CD4-positive, alpha-beta T cell (primary cell): ENCODE measurements at regions not wholly inside any gene's neighbourhood (a gene's known extent, or its start where the extent isn't known, plus 50 kb on each side); places are given as distances from the start of the nearest gene placed in this dataset.

Experiments used
- ATAC-seq: fragments of 200-7000 bp; cut with Tn5 transposase; one replicate; pipeline ENCODE4 v1.10.0; 2022; ENCODE audit warnings: mild to moderate bottlenecking; ENCODE audit not compliant: poor library complexity
- CTCF ChIA-PET: fragments of 350-600 bp; sonication (Branson Sonifier 250); formaldehyde crosslinking; loops from one replicate; lab custom pipeline; 2021; ENCODE audit warnings: antibody characterized with exemption, inconsistent platforms; lab: Charles Lee
- POLR2A ChIA-PET: fragments of 350-600 bp; sonication (Branson Sonifier 250); formaldehyde crosslinking; loops from one replicate; lab custom pipeline; 2021; ENCODE audit warnings: antibody characterized with exemption, inconsistent platforms; lab: Charles Lee
- DNase-seq, 14 experiments: peaks; one replicate each; pipeline ENCODE4 v3.0.0-alpha.2; 2013 to 2020; ENCODE audit warnings: mixed read lengths in 2 of 14
- H3K27ac ChIP-seq, 2 donors: one replicate each; pipeline versions ENCODE4 v1.5.1 to v1.7.0; 2013; ENCODE audit warnings: low read length in 2 of 2, low read depth in 1 of 2, mild to moderate bottlenecking in 1 of 2
- H3K27me3 ChIP-seq, 2 experiments: 1 replicate in 1 of 2; 2 replicates in 1 of 2; pipeline versions ENCODE4 v1.6.1 to v1.7.0; 2013; ENCODE audit warnings: low read length in 2 of 2, control low read depth in 1 of 2, mild to moderate bottlenecking in 1 of 2, moderate library complexity in 1 of 2; ENCODE audit not compliant: insufficient read depth in 2 of 2, control insufficient read depth in 1 of 2
- H3K36me3 ChIP-seq: one replicate; pipeline ENCODE4 v1.6.1; 2013; ENCODE audit warnings: low read length, control low read depth; ENCODE audit not compliant: insufficient read depth
- H3K4me1 ChIP-seq: one replicate; pipeline ENCODE4 v1.6.1; 2013; ENCODE audit warnings: low read length, control low read depth; ENCODE audit not compliant: insufficient read depth
- H3K4me3 ChIP-seq: one replicate; pipeline ENCODE4 v1.5.1; 2013; ENCODE audit warnings: mild to moderate bottlenecking, low read length, moderate library complexity
- H3K9me3 ChIP-seq, 2 experiments: 1 replicate in 1 of 2; 2 replicates in 1 of 2; pipeline versions ENCODE4 v1.6.1 to v1.7.0; 2013; ENCODE audit warnings: low read length in 2 of 2, mild to moderate bottlenecking in 2 of 2, control low read depth in 1 of 2, moderate library complexity in 1 of 2; ENCODE audit not compliant: control insufficient read depth in 1 of 2, insufficient read depth in 1 of 2
- H3K27ac Mint-ChIP-seq: one replicate; pipeline ENCODE4 v1.8.0; 2020; ENCODE audit warnings: mixed read lengths
- H3K27me3 Mint-ChIP-seq: one replicate; pipeline ENCODE4 v1.8.0; 2021; ENCODE audit warnings: mixed read lengths
- H3K36me3 Mint-ChIP-seq: one replicate; pipeline ENCODE4 v1.8.0; 2021; ENCODE audit warnings: low read depth, mixed read lengths
- H3K4me1 Mint-ChIP-seq: one replicate; pipeline ENCODE4 v1.8.0; 2021; ENCODE audit warnings: low read depth, mixed read lengths
- H3K4me3 Mint-ChIP-seq: one replicate; pipeline ENCODE4 v1.8.0; 2020; ENCODE audit warnings: mild to moderate bottlenecking, mixed read lengths
- H3K9me3 Mint-ChIP-seq: one replicate; pipeline ENCODE4 v1.8.0; 2020; ENCODE audit warnings: mixed read lengths
- intact Hi-C, 2 experiments: fragments of 100-400 bp; cut with DNase I in 1 of 2; cut with micrococcal nuclease in 1 of 2; formaldehyde crosslinking; loops; one replicate each; pipeline versions ENCODE4 v1.15.1 to v1.9.0; 2023 to 2025; cut with DNase I, micrococcal nuclease
- TF ChIP-seq, protein P1 (sequence below): fragments of 200-600 bp; IDR thresholded peaks from one replicate; pipeline ENCODE4 v1.8.0; 2022; ENCODE audit warnings: antibody characterized with exemption, mild to moderate bottlenecking

DNA sequence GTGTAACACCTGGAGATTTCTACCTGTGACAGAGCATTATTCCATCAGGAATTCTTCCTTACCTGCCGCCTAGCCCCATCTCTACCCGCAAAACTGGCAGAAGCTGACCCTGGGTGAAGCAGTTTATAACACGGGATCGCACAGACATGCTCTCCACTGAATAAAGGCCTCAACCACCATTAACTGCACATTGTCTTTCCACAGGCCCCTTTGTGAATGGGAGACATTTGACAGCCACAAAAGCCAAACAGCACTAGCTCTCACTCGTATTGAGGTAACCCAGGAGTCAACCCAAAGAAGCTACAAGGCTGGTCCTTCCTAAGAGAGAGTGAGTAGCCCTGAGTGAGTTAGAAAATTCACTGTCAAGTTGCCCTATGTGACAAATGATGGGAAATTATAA, 135.6 kb downstream of the RCN1 start:
- ATAC-seq (no peak), DNase-seq (no peak)
- Histone ChIP-seq H3K36me3 (no peaks in the 10 kb centered on the region), H3K27me3 (no peaks in the 10 kb centered on the region), H3K9me3 (no peaks in the 10 kb centered on the region), H3K4me3 (no peak overlapping the region), H3K27ac (no peak overlapping the region), H3K4me1 (no peaks in the 10 kb centered on the region)
- ChIA-PET CTCF (no interaction called here), POLR2A (no interaction called here)
- intact Hi-C loops, result no loop called here
- no peak overlapping the region for H3K27ac Mint-ChIP-seq
- peaks cover 14% of the 10 kb centered on the region for H3K27me3 Mint-ChIP-seq
- no peak overlapping the region for H3K4me3 Mint-ChIP-seq
- no peaks in the 10 kb centered on the region for H3K9me3 Mint-ChIP-seq
- no peaks in the 10 kb centered on the region for H3K4me1 Mint-ChIP-seq
- TF ChIP-seq, protein P1, sequence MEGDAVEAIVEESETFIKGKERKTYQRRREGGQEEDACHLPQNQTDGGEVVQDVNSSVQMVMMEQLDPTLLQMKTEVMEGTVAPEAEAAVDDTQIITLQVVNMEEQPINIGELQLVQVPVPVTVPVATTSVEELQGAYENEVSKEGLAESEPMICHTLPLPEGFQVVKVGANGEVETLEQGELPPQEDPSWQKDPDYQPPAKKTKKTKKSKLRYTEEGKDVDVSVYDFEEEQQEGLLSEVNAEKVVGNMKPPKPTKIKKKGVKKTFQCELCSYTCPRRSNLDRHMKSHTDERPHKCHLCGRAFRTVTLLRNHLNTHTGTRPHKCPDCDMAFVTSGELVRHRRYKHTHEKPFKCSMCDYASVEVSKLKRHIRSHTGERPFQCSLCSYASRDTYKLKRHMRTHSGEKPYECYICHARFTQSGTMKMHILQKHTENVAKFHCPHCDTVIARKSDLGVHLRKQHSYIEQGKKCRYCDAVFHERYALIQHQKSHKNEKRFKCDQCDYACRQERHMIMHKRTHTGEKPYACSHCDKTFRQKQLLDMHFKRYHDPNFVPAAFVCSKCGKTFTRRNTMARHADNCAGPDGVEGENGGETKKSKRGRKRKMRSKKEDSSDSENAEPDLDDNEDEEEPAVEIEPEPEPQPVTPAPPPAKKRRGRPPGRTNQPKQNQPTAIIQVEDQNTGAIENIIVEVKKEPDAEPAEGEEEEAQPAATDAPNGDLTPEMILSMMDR, result no peak
- no peaks in the 10 kb centered on the region for H3K36me3 Mint-ChIP-seq

GRCh38 chr11:32229576-32230240, 138.8 kb downstream of the RCN1 start:
- Histone ChIP-seq H3K27me3 (peaks cover 0 to 6% of the 10 kb centered on the region in 2 experiments), H3K36me3 (no peaks in the 10 kb centered on the region), H3K4me1 (no peaks in the 10 kb centered on the region), H3K4me3 (no peak overlapping the region), H3K9me3 (no peaks in the 10 kb centered on the region), H3K27ac (no peak overlapping the region)
- POLR2A ChIA-PET, result no interaction called here
- Mint-ChIP-seq H3K27ac (no peak overlapping the region), H3K4me1 (no peaks in the 10 kb centered on the region), H3K27me3 (peaks cover 17% of the 10 kb centered on the region), H3K36me3 (no peaks in the 10 kb centered on the region), H3K4me3 (no peak overlapping the region), H3K9me3 (no peaks in the 10 kb centered on the region)
- intact Hi-C loops, result no loop called here
- DNase-seq (no peak), ATAC-seq (no peak)
- TF ChIP-seq, protein P1, result no peak
- CTCF ChIA-PET, result no interaction called here

- no peaks in the 10 kb centered on the region for H3K4me1 ChIP-seq
- no peak overlapping the region for H3K27ac ChIP-seq
- H3K9me3 ChIP-seq, result no peaks in the 10 kb centered on the region
- Mint-ChIP-seq H3K27ac (no peak overlapping the region), H3K27me3 (peaks cover 21% of the 10 kb centered on the region), H3K4me3 (no peak overlapping the region), H3K9me3 (no peaks in the 10 kb centered on the region), H3K4me1 (no peaks in the 10 kb centered on the region), H3K36me3 (no peaks in the 10 kb centered on the region)
- DNase-seq (peak in 1 of 14 experiments; percentile 1), ATAC-seq (no peak)
- no peaks in the 10 kb centered on the region for H3K36me3 ChIP-seq
- H3K4me3 ChIP-seq, result no peak overlapping the region
- intact Hi-C loops, result no loop called here
- H3K27me3 ChIP-seq, result peaks cover 0 to 6% of the 10 kb centered on the region in 2 experiments
- CTCF ChIA-PET, result no interaction called here
- TF ChIP-seq, protein P1, result no peak
- POLR2A ChIA-PET, result no interaction called here
These were observed 141.1 kb downstream of the RCN1 start for GRCh38 chr11:32231909-32232493.
